Right lobe of liver (tissue), 6 donors: ENCODE measurements at regions not wholly inside any gene's neighbourhood (a gene's known extent, or its start where the extent isn't known, plus 50 kb on each side); places are given as distances from the start of the nearest gene placed in this dataset.

Experiments used
- ATAC-seq, 4 donors: fragments of 200-7000 bp; cut with Tn5 transposase; one replicate each; pipeline ENCODE4 v1.9.1; 2020; ENCODE audit warnings: mild to moderate bottlenecking in 4 of 4, moderate library complexity in 4 of 4
- DNase-seq, 3 donors: peaks; one replicate each; pipeline ENCODE4 v3.0.0-alpha.2; 2020
- H3K27ac ChIP-seq, 3 donors: fragments of 200-600 bp; one replicate each; pipeline ENCODE4 v1.8.0; 2022
- H3K27me3 ChIP-seq, 2 donors: fragments of 200-600 bp; one replicate each; pipeline ENCODE4 v1.8.0; 2022
- H3K36me3 ChIP-seq, 4 donors: fragments of 200-600 bp; sonication (generic) in 1 of 4; one replicate each; pipeline versions ENCODE4 v1.5.1 to v1.8.0; 2017 to 2022; ENCODE audit warnings: control low read depth in 1 of 4
- H3K4me1 ChIP-seq, 4 donors: fragments of 200-600 bp; sonication (generic) in 1 of 4; one replicate each; pipeline versions ENCODE4 v1.5.1 to v1.8.0; 2017 to 2022; ENCODE audit warnings: control low read depth in 1 of 4
- H3K4me3 ChIP-seq, 3 donors: fragments of 200-600 bp; one replicate each; pipeline ENCODE4 v1.8.0; 2022
- H3K9me3 ChIP-seq, 4 donors: fragments of 200-600 bp; sonication (generic) in 1 of 4; one replicate each; pipeline versions ENCODE4 v1.5.1 to v1.8.0; 2017 to 2022; ENCODE audit warnings: control low read depth in 1 of 4
- CTCF ChIP-seq, 4 donors: fragments of 200-600 bp in 3 of 4; fragments of 450-650 bp in 1 of 4; IDR thresholded peaks; one replicate each; pipeline versions ENCODE4 v1.5.1 to v1.8.0; 2016 to 2022; ENCODE audit warnings: antibody characterized with exemption in 4 of 4, mild to moderate bottlenecking in 2 of 4
- POLR2A ChIP-seq: fragments of 450-650 bp; IDR thresholded peaks from one replicate; pipeline ENCODE4 v1.6.1; 2017; ENCODE audit warnings: antibody characterized with exemption, mild to moderate bottlenecking
- WGBS: methylation state at CpG from one replicate; pipeline ENCODE4 v1.1.6; 2018; ENCODE audit warnings: low coverage, low lambda C conversion rate; ENCODE audit not compliant: insufficient coverage; ENCODE audit errors: missing lambda C conversion rate; 5-methylcytosine and 5-hydroxymethylcytosine counted together
- intact Hi-C, 2 donors: fragments of 100-400 bp; cut with DNase I; formaldehyde crosslinking; loops; one replicate each; pipeline versions ENCODE4 v1.11.2 to v1.14.1; 2022
- donor health status: DM: no; HTN: yes; CAD: no.
- donor health status: DM: no; HTN: no; CAD: no.
- donor health status: DM: no; HTN: no; CAD: no.
- donor health status: DM: no; HTN: yes; CAD: no.
- donor health status: DM: no; HTN: yes; CAD: no.

GRCh38 chr3:10766049-10766705, 49.9 kb upstream of the SLC6A11 start:
- DNase-seq, result peak in 1 of 3 donors; percentile 24
- Histone ChIP-seq H3K27ac (no peak overlapping the region), H3K9me3 (no peaks in the 10 kb centered on the region), H3K4me3 (no peak overlapping the region), H3K27me3 (no peaks in the 10 kb centered on the region), H3K36me3 (no peaks in the 10 kb centered on the region), H3K4me1 (no peaks in the 10 kb centered on the region)
- TF ChIP-seq CTCF (IDR thresholded peaks at IDR 0.05), result no peak
- TF ChIP-seq POLR2A, result no peak
- intact Hi-C loops, result loop anchor here in 1 of 2 donors (10.0 kb wide), 1 partner anchor 109 kb away; no protein-coding TSS in a partner anchor
- no CpG with 5 or more reads among the region's 4 CpGs for WGBS
- ATAC-seq, result no peak
